GM11168 (cell line): ENCODE measurements at regions not wholly inside any gene's neighbourhood (a gene's known extent, or its start where the extent isn't known, plus 50 kb on each side); places are given as distances from the start of the nearest gene placed in this dataset.
"Not testable (repeated sequence)": the region's sequence is repeated elsewhere in the genome, so short reads cannot be mapped to it uniquely, and the experiment has no call there.

ENCODE experiments used
- in situ Hi-C: fragments of 300-500 bp; cut with MboI; formaldehyde crosslinking; loops from one replicate; pipeline ENCODE4 v1.12.0; 2022; ENCODE audit warnings: low sequenced_read_pairs; ENCODE audit not compliant: unreplicated experiment

DNA sequence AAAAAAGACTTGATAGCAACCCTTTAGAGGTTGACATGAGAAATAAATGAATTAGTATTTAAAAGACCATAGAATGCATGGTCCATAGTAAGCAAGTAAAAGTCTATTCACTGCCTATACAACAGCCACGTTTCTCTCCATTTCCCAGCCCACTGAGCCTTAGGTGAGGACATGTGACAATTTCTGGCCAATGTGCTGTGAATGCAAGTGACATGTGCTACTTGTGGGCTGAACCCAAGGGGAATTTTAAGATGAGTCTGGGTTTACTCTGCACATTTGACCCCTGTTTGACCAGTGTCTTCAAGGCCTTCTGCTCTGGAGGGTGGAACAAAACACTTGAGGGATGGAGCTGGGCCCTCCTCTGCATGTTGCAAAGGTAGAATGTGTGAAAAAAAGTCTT is 384.4 kb upstream of the KLF6 start:
- in situ Hi-C loops, result no loop called here

GRCh38 chr10:4167216-4167615 is 382.2 kb upstream of the KLF6 start:
- in situ Hi-C loops, result no loop called here

DNA sequence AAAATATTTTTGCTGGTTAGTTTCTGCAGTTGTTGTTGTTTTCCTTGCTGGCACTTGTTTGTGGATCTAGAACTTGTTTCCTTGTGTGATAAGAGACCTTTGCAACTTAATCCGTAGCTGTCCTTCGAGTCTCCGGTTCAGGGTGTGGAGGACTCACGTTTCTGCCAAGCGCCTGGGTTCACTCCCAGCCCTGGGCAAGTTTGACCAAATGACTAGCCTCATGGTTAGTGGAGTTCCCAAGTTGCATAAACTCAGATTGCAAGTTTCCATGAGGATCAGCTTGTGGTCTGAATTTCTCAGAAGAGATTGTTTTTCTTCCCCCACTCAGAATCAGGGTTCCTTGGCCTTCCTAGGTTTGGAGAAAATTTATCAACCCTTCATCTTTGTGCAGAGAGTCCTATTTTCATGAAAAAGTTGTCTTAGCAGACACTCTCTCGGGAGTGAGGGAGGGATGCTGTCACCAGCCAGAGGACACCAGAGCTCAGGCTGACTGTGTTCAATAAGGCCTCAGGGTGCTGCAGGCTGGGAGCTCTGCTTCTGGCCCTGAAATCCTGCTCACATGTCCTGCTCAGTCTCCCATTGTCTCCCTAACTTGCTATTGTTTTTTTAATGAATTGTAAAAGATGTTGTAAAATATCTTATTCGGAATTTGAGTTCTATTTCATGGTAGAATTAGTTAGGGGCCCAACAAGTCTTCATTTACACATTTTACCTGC is 377.7 kb upstream of the KLF6 start:
- in situ Hi-C loops, result no loop called here

DNA sequence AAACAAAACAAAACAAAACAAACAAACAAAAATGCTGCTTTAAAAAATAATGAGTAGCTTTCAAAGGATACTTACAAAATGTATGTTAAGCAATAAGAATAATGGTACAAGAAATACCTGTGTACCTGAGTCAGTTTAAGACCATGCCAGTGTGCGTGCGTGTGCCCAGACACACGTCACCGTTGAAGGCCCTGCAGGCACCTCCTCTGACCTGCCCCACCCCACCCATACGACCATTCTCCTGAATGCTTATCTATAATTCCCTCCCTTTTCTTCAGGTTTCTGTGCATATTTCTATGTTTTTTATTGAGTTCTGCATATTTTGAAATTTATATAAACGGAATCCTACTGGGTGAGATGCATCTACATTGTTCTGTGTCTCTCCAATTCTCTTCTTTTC is 374.2 kb upstream of the KLF6 start:
- in situ Hi-C loops, result no loop called here

DNA sequence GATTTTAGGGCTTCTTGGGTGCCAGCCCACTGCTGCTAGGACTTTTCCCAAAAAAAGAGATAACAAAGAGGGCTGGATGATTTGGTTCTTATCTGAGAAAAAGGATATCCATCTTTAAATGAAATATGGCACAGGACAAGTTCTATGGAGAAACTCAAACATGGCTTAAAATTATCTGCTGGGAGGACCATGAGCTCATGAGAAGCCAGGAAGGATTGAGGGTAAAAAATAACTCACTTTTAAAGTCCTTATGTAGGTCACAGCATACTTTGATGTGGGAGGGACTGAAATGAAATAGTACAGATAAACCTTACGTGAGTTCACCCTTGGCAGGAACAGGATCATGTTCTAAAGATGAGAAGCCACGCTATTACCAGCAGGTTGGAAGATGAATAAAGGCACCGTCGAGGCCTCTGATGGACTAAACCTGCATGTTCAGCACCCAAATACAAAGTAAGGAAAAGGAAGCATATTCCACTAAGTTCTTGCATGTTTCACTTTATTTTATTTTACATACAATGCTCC is 369.2 kb upstream of the KLF6 start:
- in situ Hi-C loops, result no loop called here

- in situ Hi-C loops, result no loop called here
Observed at GRCh38 chr10:4151466-4151865, 366.5 kb upstream of the KLF6 start.

GRCh38 chr10:4150676-4151075 is 365.7 kb upstream of the KLF6 start:
- in situ Hi-C loops, result no loop called here

DNA sequence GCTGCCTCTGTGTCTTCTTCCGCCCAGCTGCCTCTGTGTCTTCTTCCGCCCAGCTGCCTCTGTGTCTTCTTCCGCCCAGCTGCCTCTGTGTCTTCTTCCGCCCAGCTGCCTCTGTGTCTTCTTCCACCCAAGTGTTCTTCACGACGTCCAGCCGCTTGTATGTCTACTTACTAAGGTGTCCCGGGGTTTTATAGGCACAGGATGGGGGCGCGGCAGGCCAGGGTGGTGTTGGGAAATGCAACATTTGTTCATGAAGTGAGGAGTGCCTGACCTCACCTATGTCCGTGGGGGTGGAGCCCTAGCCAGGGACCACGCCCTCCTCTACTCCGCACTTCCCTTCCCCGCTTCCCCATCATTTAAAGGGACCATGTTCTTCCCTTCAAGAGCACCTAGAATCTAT is 364.5 kb upstream of the KLF6 start:
- in situ Hi-C loops, result not testable (repeated sequence)

- in situ Hi-C loops, result no loop called here
Observed at GRCh38 chr10:4147245-4147644, 362.2 kb upstream of the KLF6 start.

DNA sequence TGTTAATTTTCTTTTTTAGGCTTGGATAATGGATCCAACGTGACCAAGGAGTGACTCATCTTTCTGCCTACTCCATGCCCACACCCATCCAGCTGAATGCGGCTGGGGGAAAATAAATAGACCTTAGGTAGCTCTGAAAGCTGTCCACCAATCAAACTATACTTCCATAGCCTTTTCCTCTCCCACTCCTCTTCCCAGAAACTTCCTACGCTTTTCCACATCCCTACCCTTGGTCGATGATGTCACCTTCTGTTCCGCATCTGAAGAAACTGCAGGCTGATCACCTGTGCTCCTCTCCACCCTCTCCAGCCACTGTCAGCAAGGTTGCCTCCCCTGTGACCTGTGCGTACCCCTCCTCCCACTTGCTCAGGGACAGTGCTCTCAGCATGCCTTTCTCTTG is 359.8 kb upstream of the KLF6 start:
- in situ Hi-C loops, result no loop called here

DNA sequence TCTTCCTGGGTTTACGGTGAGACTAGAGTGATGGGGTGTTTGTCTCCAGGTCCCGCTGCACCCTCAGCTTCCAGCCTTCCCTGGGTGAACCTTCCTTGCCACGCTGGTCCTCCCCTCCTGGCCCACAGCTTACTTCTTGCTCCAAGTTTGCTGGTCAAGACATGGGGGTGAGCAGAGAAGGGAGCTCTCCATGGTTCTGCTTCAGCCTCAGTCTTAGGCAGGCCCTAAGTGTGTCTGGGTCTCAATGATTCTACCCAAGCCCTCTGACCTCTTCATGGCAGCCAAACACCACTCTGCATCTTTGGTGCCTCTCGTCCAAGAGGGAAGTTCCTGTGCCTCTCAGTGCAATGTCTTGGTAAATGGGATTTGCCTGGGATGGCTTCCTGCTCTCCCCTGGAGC is 356.5 kb upstream of the KLF6 start:
- in situ Hi-C loops, result no loop called here

DNA sequence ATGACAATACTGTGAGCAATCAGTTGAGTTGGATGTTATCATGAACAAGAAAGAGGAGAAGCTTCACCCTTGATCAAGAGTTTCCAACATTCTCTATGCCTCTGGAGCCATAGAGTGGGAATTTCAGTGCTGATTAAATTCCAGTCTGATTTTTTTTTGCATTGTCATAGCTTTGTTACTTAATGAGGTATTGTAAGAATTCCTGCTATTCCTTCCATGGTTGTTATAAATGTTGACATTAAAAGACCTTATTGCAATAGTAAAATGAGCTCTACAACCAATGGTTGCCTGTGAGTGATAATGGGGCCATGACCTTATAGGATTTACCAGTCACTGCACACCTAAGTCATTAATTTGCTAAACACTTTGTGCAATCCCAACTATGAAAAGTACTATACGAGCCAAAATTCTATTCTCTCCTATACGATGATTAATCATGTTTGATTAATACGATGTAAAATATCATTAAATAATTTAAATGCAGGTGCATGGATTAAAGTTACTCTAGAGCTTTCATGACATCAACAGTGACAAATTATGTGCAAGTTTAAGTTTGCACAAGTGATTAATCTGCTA is 353.2 kb upstream of the KLF6 start:
- in situ Hi-C loops, result no loop called here

DNA sequence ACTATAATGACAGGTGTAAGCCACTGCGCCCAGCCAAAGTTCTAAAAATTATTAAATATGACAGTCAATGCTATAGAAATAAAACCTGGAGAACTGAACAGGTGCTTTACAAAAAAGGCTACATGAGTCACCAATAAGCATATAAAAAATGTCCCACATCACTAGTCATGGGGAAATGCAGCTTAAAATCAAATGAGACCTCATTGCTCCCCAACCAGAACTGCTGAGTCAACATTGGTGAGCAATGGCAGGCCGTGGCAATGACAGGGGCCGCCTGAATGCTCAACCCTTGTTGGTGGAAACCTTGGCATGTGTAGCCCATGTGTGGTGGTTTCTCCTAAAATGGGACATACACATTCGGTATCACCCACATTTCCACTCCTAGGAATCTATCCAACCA is 352.3 kb upstream of the KLF6 start:
- in situ Hi-C loops, result no loop called here

DNA sequence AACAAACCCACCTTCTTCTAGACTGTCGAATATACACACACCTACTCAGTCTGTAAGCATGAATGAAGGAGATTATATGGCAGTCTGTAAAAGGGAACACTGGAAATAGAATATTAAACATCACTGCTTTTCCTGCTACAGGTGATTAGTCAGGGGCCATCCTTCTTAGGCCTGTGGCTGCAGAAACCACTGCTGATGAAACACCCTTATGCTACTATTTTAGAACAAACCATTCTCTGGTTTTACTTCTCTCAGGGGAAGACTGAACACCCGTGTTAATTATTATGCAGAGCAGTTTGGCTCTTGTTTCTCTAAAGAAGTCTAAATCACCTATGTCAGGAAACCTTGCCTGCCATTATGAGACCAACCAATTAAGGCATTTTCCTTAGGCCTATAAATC is 351.1 kb upstream of the KLF6 start:
- in situ Hi-C loops, result no loop called here

GRCh38 chr10:4132216-4132556 is 347.2 kb upstream of the KLF6 start:
- in situ Hi-C loops, result no loop called here

DNA sequence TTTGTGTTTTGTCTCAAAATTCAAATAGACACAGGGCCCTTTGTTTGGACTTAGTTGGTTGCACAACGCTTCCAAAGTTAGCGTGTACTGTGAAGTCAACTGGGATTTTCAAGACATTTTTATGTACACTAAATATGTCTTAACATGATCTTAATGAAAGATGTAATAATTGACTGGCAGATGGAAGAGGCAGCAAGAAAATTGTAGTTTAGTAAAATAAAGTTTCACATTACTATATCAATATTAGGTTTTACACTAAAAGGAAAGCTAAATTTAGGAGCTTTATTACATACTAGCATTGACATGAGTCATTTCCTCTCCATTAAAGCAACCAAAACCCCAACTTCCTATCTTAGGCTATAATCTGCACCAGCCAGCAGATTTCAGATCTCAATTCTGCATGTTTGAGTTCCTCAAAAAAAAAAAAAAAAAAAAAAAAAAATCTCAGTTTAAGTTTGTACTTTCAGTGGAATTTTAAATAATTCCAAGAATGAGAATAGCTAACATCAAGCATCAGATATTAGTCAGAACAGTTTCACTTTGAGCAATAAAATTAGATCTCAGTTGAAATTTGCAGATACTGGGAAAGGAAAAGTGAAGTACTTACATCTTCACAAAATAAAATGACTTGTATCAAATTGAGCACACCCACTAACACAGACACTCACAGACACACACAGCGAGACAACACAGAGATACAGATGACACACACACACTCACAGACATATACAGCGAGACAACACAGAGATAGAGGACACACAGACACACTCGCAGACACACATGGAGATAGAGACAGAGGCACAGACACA is 346.6 kb upstream of the KLF6 start:
- in situ Hi-C loops, result no loop called here

GRCh38 chr10:4130685-4131084 is 345.7 kb upstream of the KLF6 start:
- in situ Hi-C loops, result no loop called here

DNA sequence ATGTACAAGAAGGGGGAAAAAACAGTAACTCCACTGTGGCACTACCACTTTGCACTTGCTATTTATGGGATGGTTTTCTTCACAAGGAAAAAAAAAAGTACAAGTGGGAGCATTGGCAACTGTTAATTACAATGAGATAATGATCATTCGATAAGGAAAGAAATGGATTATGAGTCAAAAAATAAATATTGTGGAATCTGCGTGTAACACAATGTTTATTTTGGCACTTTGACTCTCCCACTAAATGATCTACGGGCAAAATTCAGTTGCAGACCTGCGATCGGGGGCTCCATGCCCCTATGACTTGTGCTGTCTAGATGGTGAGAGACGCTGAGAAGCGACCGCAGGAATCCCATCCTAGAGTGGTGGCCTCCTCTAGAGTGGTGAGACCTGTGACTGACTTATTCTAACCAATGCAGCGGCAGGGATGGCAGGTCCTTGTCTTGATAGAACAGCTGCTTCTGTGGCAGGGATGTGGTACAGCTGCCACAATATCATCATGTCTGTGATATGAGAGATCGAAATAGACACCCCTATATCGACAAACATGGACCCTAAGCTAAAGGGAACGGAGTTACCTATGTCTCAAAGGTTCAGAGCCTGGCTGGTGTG is 345.0 kb upstream of the KLF6 start:
- in situ Hi-C loops, result no loop called here

GRCh38 chr10:4127518-4128315 is 342.7 kb upstream of the KLF6 start:
- in situ Hi-C loops, result no loop called here

- in situ Hi-C loops, result no loop called here
Observed at GRCh38 chr10:4125776-4126175, 340.8 kb upstream of the KLF6 start.
